Esophagus squamous epithelium (tissue), 4 donors: ENCODE measurements at regions not wholly inside any gene's neighbourhood (a gene's known extent, or its start where the extent isn't known, plus 50 kb on each side); places are given as distances from the start of the nearest gene placed in this dataset.

Experiments
- POLR2A ChIP-seq, 4 donors: fragments of 450-650 bp; IDR thresholded peaks; one replicate each; pipeline ENCODE4 v1.6.1; 2017; ENCODE audit warnings: antibody characterized with exemption in 4 of 4, mild to moderate bottlenecking in 4 of 4, moderate library complexity in 3 of 4
- TF ChIP-seq, protein P1 (sequence below), 6 experiments: fragments of 450-650 bp in 4 of 6; fragments of 200-600 bp in 2 of 6; sonication (generic) in 2 of 6; IDR thresholded peaks; one replicate each; pipeline ENCODE4 v1.5.1; 2016 to 2019; ENCODE audit warnings: antibody characterized with exemption in 6 of 6, mild to moderate bottlenecking in 4 of 6, moderate library complexity in 4 of 6

- no peak for TF ChIP-seq POLR2A (IDR thresholded peaks at IDR 0.05)
- TF ChIP-seq, protein P1, sequence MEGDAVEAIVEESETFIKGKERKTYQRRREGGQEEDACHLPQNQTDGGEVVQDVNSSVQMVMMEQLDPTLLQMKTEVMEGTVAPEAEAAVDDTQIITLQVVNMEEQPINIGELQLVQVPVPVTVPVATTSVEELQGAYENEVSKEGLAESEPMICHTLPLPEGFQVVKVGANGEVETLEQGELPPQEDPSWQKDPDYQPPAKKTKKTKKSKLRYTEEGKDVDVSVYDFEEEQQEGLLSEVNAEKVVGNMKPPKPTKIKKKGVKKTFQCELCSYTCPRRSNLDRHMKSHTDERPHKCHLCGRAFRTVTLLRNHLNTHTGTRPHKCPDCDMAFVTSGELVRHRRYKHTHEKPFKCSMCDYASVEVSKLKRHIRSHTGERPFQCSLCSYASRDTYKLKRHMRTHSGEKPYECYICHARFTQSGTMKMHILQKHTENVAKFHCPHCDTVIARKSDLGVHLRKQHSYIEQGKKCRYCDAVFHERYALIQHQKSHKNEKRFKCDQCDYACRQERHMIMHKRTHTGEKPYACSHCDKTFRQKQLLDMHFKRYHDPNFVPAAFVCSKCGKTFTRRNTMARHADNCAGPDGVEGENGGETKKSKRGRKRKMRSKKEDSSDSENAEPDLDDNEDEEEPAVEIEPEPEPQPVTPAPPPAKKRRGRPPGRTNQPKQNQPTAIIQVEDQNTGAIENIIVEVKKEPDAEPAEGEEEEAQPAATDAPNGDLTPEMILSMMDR (IDR thresholded peaks at IDR 0.05) = no peak
These were observed 117.2 kb upstream of the BMP5 start for GRCh38 chr6:55992546-55992945.
